HAP-1 (cell line): ENCODE measurements at regions not wholly inside any gene's neighbourhood (a gene's known extent, or its start where the extent isn't known, plus 50 kb on each side); places are given as distances from the start of the nearest gene placed in this dataset.

Experiments
- DNase-seq, 2 experiments: peaks; one replicate each; pipeline ENCODE4 v3.0.0-alpha.2; 2016 to 2020; ENCODE audit warnings: low spot score in 2 of 2
- H3K27me3 ChIP-seq: fragments of 250-450 bp; sonication (Bioruptor Pico); 2 replicates; pipeline ENCODE4 v1.5.1; 2020; ENCODE audit warnings: low read depth, mild to moderate bottlenecking, moderate library complexity
- H3K36me3 ChIP-seq: fragments of 250-450 bp; sonication (Bioruptor Pico); replicated peaks from 2 replicates; pipeline ENCODE4 v1.5.1; 2020; ENCODE audit warnings: mild to moderate bottlenecking
- H3K4me1 ChIP-seq: fragments of 250-450 bp; sonication (Bioruptor Pico); 2 replicates; pipeline ENCODE4 v1.5.1; 2020; ENCODE audit warnings: mild to moderate bottlenecking
- H3K4me3 ChIP-seq: fragments of 250-450 bp; sonication (Bioruptor Pico); 2 replicates; pipeline ENCODE4 v1.5.1; 2020; ENCODE audit warnings: mild to moderate bottlenecking, moderate library complexity
- H3K9me3 ChIP-seq: fragments of 250-450 bp; sonication (Bioruptor Pico); 2 replicates; pipeline ENCODE4 v1.5.1; 2020; ENCODE audit warnings: mild to moderate bottlenecking, moderate library complexity
- in situ Hi-C: fragments of 300-500 bp; cut with MboI; formaldehyde crosslinking; loops from 3 replicates; pipeline ENCODE4 v1.14.3; 2020; ENCODE audit warnings: low sequenced_read_pairs, inconsistent platforms, mixed read lengths

- DNase-seq, result no peak
- Histone ChIP-seq H3K9me3 (no peaks in the 10 kb centered on the region), H3K36me3 (peaks cover 9% of the 10 kb centered on the region), H3K4me3 (no peak overlapping the region), H3K4me1 (no peaks in the 10 kb centered on the region), H3K27me3 (no peaks in the 10 kb centered on the region)
- in situ Hi-C loops, result no loop called here
Observed at GRCh38 chr12:124489915-124490583, 77.4 kb downstream of the NCOR2 start.

GRCh38 chr12:124489220-124489619 is 78.2 kb downstream of the NCOR2 start:
- H3K4me3 ChIP-seq, result no peak overlapping the region
- no peaks in the 10 kb centered on the region for H3K9me3 ChIP-seq
- in situ Hi-C loops, result no loop called here
- H3K27me3 ChIP-seq, result no peaks in the 10 kb centered on the region
- no peaks in the 10 kb centered on the region for H3K4me1 ChIP-seq
- DNase-seq, result no peak
- peaks cover 13% of the 10 kb centered on the region for H3K36me3 ChIP-seq

- H3K27me3 ChIP-seq, result no peaks in the 10 kb centered on the region
- no peaks in the 10 kb centered on the region for H3K9me3 ChIP-seq
- H3K4me3 ChIP-seq, result no peak overlapping the region
- no peaks in the 10 kb centered on the region for H3K4me1 ChIP-seq
- no peak for DNase-seq
- H3K36me3 ChIP-seq, result peaks cover 9% of the 10 kb centered on the region
- in situ Hi-C loops, result no loop called here
Observed at GRCh38 chr12:124488520-124488919, 78.9 kb downstream of the NCOR2 start.

- Histone ChIP-seq H3K27me3 (no peaks in the 10 kb centered on the region), H3K4me3 (no peak overlapping the region), H3K36me3 (peaks cover 5% of the 10 kb centered on the region), H3K4me1 (no peaks in the 10 kb centered on the region), H3K9me3 (no peaks in the 10 kb centered on the region)
- in situ Hi-C loops, result no loop called here
- DNase-seq, result no peak
Observed at GRCh38 chr12:124487834-124488165, 79.6 kb downstream of the NCOR2 start.

GRCh38 chr12:124487066-124487833 is 80.2 kb downstream of the NCOR2 start:
- H3K27me3 ChIP-seq, result no peaks in the 10 kb centered on the region
- no peaks in the 10 kb centered on the region for H3K4me1 ChIP-seq
- H3K4me3 ChIP-seq, result no peak overlapping the region
- in situ Hi-C loops, result no loop called here
- no peaks in the 10 kb centered on the region for H3K9me3 ChIP-seq
- H3K36me3 ChIP-seq, result peaks cover 5% of the 10 kb centered on the region
- DNase-seq, result no peak

DNA sequence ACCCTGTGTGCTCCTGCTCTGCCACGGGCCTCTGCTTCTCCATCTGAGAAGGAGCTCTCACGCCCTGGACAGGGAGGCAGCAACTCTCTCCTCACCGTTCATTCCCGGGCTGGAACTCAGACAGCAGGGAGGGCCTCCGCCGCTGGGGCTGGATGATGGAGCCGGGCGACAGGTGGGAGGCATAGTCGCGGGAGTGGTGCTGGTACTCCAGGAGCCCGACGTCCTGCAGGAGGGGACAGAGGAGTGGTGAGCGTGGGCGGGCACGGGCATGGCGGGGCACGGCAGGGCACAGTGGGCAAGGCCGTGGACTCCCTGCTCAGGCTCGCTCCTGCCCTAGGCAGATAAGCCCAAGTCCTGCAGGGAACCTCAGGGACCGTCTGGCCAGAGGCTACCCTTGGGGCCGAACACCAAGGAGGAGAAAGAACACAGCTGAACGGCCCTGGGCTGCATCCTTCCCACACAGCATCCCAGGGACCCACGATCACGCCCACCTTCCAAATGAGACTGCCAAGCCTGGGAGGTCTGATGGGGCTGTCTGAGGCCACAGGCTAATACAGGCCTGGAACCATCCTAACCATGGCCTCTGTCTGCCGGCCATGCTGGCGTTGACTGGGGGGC is 81.0 kb downstream of the NCOR2 start:
- Histone ChIP-seq H3K9me3 (no peaks in the 10 kb centered on the region), H3K4me3 (no peak overlapping the region), H3K36me3 (peaks cover 5% of the 10 kb centered on the region), H3K4me1 (no peaks in the 10 kb centered on the region), H3K27me3 (no peaks in the 10 kb centered on the region)
- in situ Hi-C loops, result no loop called here
- DNase-seq, result no peak

- in situ Hi-C loops, result no loop called here
- Histone ChIP-seq H3K4me1 (no peaks in the 10 kb centered on the region), H3K27me3 (no peaks in the 10 kb centered on the region), H3K9me3 (no peaks in the 10 kb centered on the region), H3K36me3 (peaks cover 5% of the 10 kb centered on the region), H3K4me3 (no peak overlapping the region)
- DNase-seq, result no peak
Observed at GRCh38 chr12:124485371-124485770, 82.0 kb downstream of the NCOR2 start.

- Histone ChIP-seq H3K36me3 (peaks cover 5% of the 10 kb centered on the region), H3K27me3 (no peaks in the 10 kb centered on the region), H3K9me3 (no peaks in the 10 kb centered on the region), H3K4me3 (no peak overlapping the region), H3K4me1 (no peaks in the 10 kb centered on the region)
- no peak for DNase-seq
- in situ Hi-C loops, result no loop called here
Observed at GRCh38 chr12:124484526-124484953, 82.9 kb downstream of the NCOR2 start.

DNA sequence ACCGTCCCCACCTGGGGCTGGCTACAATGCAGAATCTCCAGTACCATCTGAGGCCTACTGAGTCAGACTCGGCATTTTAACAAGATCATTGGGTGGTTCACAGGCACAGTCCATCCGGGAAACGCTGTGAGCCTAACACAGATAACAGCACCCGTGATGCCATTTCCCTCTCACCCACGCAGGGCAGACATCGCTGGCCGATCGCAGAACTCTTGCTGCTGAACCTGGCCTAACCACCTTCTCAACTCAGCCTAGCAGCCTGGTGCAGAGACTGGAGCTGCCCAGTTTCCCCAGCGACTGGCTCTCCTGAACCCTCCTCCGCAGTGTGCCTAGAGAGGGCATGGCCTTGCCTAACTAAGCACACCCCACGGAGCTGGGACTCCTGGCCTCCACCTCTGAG is 83.3 kb downstream of the NCOR2 start:
- Histone ChIP-seq H3K4me1 (no peaks in the 10 kb centered on the region), H3K36me3 (peaks cover 5% of the 10 kb centered on the region)

DNA sequence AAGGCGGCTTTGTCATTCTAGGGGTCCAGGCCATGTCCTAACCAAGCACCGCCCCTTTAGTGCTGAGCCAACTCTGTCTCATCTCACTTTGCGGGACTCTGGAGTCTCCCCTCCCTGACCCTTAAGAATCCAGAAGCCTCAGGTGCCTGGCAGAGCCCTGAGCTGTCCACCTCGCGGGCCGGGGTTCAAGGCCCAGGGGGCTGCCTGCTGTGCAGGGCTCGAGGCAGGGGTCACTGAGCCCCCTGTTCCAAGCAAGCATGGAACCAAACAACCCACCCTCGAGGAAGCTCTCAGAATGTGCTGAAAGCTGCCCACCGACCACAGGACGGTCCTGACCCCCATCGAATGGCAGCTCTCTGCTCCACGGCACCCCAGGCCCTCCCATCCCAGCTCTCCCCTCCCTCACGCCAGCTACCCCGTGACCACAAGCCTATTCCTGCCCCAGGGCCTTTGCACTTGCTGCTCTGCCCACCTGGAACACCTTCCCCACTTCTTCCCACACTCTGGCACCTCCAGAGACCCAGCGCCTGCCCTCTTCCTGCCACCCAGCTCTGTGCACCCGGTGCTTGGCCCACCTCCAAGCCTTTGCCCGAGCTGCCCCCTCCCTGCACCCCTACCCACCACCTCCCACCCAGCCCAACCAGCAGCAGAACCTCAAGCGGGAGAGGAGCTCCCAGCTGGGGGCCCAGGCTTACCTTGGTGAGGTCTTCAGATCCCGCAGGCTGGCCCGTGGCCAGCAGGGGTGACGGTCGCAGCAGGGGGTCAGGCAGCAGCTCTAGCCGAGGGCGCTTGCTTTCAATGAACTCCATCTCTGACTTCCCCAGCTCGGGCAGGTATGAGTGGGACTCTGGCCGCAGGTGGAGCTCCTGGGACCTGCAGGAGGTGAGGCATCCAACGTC is 84.3 kb downstream of the NCOR2 start:
- DNase-seq, result no peak
- no peaks in the 10 kb centered on the region for H3K27me3 ChIP-seq
- H3K36me3 ChIP-seq, result peaks cover 5% of the 10 kb centered on the region
- no peak overlapping the region for H3K4me3 ChIP-seq
- no peaks in the 10 kb centered on the region for H3K4me1 ChIP-seq
- no peaks in the 10 kb centered on the region for H3K9me3 ChIP-seq
- in situ Hi-C loops, result no loop called here

More for the DNA sequence above, 83.3 kb downstream of the NCOR2 start:
- Histone ChIP-seq H3K4me3 (no peak overlapping the region), H3K27me3 (no peaks in the 10 kb centered on the region), H3K9me3 (no peaks in the 10 kb centered on the region)
- no peak for DNase-seq
- in situ Hi-C loops, result no loop called here

GRCh38 chr12:124482567-124482893 is 84.9 kb downstream of the NCOR2 start:
- no peaks in the 10 kb centered on the region for H3K4me1 ChIP-seq
- no peak for DNase-seq
- no peak overlapping the region for H3K4me3 ChIP-seq
- H3K36me3 ChIP-seq, result peaks cover 5% of the 10 kb centered on the region
- H3K9me3 ChIP-seq, result no peaks in the 10 kb centered on the region
- in situ Hi-C loops, result no loop called here
- H3K27me3 ChIP-seq, result no peaks in the 10 kb centered on the region

DNA sequence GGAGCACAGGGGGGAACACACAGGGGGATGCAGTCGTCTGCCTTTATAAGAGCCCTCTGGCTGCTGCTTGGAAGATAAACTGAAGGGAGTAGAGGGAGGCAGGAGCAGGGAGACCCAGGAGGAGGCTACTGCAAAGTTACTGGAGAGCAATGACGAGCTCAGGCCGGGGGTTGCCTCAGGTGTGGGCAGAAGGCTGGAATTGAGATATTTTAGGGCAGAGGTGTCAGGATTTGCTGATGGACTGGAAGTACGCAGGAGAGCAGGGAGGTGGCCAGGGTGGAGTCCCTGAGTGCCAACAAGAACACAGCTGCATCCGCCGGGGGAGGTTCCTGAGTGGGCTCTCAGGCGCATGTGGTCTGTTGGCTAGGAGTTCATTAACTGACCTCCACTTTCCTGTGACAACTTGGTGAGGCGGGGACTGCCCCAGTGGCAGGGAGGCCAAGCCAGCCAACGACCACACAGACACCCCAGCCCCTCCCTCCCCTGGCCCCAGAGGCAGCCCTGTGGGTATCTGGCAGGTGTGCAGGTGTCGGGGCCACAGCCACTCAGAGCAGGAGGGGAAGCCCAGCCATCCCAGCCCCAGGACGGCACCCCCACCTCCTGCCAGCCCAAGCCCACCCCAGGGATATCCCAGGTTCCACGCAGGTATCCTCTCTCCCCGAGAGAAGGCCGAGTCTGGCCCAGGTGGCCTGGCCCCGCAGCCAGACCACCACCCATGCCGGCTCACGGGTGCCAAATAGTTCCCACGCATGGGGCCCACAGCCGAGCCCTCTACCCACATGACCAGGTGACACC is 85.4 kb downstream of the NCOR2 start:
- DNase-seq, result no peak
- peaks cover 5% of the 10 kb centered on the region for H3K36me3 ChIP-seq
- no peak overlapping the region for H3K4me3 ChIP-seq
- no peaks in the 10 kb centered on the region for H3K27me3 ChIP-seq
- H3K4me1 ChIP-seq, result no peaks in the 10 kb centered on the region
- H3K9me3 ChIP-seq, result no peaks in the 10 kb centered on the region
- in situ Hi-C loops, result no loop called here

GRCh38 chr12:124481257-124481750 is 86.1 kb downstream of the NCOR2 start:
- Histone ChIP-seq H3K27me3 (no peaks in the 10 kb centered on the region), H3K4me1 (no peaks in the 10 kb centered on the region), H3K4me3 (no peak overlapping the region), H3K36me3 (peaks cover 7% of the 10 kb centered on the region), H3K9me3 (no peaks in the 10 kb centered on the region)
- in situ Hi-C loops, result no loop called here
- no peak for DNase-seq
